ENCODE measurements at regions not wholly inside any gene's neighbourhood (a gene's known extent, or its start where the extent isn't known, plus 50 kb on each side); places are given as distances from the start of the nearest gene placed in this dataset.

DNA sequence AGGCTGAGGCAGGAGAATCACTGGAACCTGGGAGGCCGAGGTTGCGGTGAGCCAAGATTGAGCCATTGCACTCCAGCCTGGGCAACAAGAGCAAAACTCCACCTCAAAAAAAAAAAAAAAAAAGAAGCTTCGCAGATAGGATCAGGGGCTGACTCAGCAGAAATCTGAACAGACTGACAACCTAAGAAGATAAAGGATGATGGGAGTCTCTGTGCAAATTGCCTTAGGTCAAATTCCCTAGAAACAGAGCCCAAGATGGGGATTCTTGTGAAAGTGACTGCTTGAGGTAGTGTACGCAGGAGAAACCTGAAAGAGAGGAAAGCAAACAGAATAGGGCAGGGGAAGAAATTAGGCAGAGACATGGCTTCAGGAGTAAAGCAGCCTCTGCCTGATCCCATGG, 160.8 kb upstream of the LRIG1 start:
- TF ChIP-seq, protein P1, sequence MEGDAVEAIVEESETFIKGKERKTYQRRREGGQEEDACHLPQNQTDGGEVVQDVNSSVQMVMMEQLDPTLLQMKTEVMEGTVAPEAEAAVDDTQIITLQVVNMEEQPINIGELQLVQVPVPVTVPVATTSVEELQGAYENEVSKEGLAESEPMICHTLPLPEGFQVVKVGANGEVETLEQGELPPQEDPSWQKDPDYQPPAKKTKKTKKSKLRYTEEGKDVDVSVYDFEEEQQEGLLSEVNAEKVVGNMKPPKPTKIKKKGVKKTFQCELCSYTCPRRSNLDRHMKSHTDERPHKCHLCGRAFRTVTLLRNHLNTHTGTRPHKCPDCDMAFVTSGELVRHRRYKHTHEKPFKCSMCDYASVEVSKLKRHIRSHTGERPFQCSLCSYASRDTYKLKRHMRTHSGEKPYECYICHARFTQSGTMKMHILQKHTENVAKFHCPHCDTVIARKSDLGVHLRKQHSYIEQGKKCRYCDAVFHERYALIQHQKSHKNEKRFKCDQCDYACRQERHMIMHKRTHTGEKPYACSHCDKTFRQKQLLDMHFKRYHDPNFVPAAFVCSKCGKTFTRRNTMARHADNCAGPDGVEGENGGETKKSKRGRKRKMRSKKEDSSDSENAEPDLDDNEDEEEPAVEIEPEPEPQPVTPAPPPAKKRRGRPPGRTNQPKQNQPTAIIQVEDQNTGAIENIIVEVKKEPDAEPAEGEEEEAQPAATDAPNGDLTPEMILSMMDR (IDR thresholded peaks at IDR 0.05; ENCODE audit: low read length) = no peak
- no peak for TF ChIP-seq EZH2 (IDR thresholded peaks at IDR 0.05; ENCODE audit: borderline replicate concordance, low read length)
